Pancreas (tissue), 10 donors: ENCODE measurements at regions not wholly inside any gene's neighbourhood (a gene's known extent, or its start where the extent isn't known, plus 50 kb on each side); places are given as distances from the start of the nearest gene placed in this dataset.

Experiments
- ATAC-seq, 4 donors: fragments of 200-7000 bp; cut with Tn5 transposase; one replicate each; pipeline versions ENCODE4 v1.8.0 to v1.9.1; 2020; ENCODE audit warnings: mild to moderate bottlenecking in 4 of 4, moderate library complexity in 4 of 4
- DNase-seq, 6 donors: peaks; one replicate each; pipeline ENCODE4 v3.0.0-alpha.2; 2020
- FAIRE-seq: peaks from 2 replicates; lab custom pipeline; 2012; peaks lifted over from hg19 to GRCh38; lab: Jason Lieb, UNC
- H3K27ac ChIP-seq, 4 donors: fragments of 200-600 bp; sonication (generic); 1 replicate in 3 of 4; 2 replicates in 1 of 4; pipeline versions ENCODE4 v1.5.0 to v1.8.0; 2020
- H3K27me3 ChIP-seq, 4 donors: fragments of 200-600 bp; one replicate each; pipeline ENCODE4 v1.8.0; 2021
- H3K36me3 ChIP-seq, 3 donors: fragments of 200-600 bp; sonication (generic) in 1 of 3; one replicate each; pipeline versions ENCODE4 v1.5.0 to v1.8.0; 2020 to 2021
- H3K4me1 ChIP-seq, 3 donors: fragments of 200-600 bp; one replicate each; pipeline ENCODE4 v1.8.0; 2021
- H3K4me3 ChIP-seq, 4 donors: fragments of 200-600 bp; sonication (generic) in 2 of 4; one replicate each; pipeline versions ENCODE4 v1.5.0 to v1.8.0; 2020 to 2021
- H3K9me3 ChIP-seq, 4 donors: fragments of 200-600 bp; one replicate each; pipeline ENCODE4 v1.8.0; 2021
- WGBS, 2 donors: extraction: QIAGEN DNeasy Blood & Tissue Kit; methylation state at CpG; one replicate each; pipeline ENCODE4 v1.1.7; 2013; 5-methylcytosine and 5-hydroxymethylcytosine counted together
- intact Hi-C, 3 donors: fragments of 100-400 bp; cut with DNase I; formaldehyde crosslinking; loops; one replicate each; pipeline versions ENCODE4 v1.11.1 to v1.14.2; 2022
- TF ChIP-seq, protein P1 (sequence below), 4 donors: fragments of 200-600 bp; sonication (generic) in 3 of 4; IDR thresholded peaks; one replicate each; pipeline versions ENCODE4 v1.5.0 to v1.8.0; 2021; ENCODE audit warnings: antibody characterized with exemption in 4 of 4
- donor health status: healthy with polysubstance abuse.
- donor health status: DM: no; HTN: no; CAD: no; lungs with moderate emphysema.
- donor health status: DM: no; HTN: no; CAD: no.
- donor health status: control.
- donor health status: control.
- donor health status: Bipolar disorder and iron deficiency.
- donor health status: DM: yes; HTN: yes; CAD: no.
- donor health status: DM: no; HTN: no; CAD: no.
- donor health status: DM: no; HTN: no; CAD: no.
- donor health status: DM: yes; HTN: yes; CAD: no.

GRCh38 chr11:19338375-19338774 is 97.6 kb upstream of the E2F8 start:
- H3K27me3 ChIP-seq, result no peaks in the 10 kb centered on the region
- FAIRE-seq (no peak), DNase-seq (no peak), ATAC-seq (no peak)
- intact Hi-C loops, result no loop called here
- H3K27ac ChIP-seq, result no peak overlapping the region
- 62 to 64% methylated on average over 3 of the region's 3 CpGs for WGBS, 2 donors
- no peaks in the 10 kb centered on the region for H3K4me1 ChIP-seq
- no peaks in the 10 kb centered on the region for H3K36me3 ChIP-seq
- no peaks in the 10 kb centered on the region for H3K9me3 ChIP-seq
- no peak overlapping the region for H3K4me3 ChIP-seq
- TF ChIP-seq, protein P1, sequence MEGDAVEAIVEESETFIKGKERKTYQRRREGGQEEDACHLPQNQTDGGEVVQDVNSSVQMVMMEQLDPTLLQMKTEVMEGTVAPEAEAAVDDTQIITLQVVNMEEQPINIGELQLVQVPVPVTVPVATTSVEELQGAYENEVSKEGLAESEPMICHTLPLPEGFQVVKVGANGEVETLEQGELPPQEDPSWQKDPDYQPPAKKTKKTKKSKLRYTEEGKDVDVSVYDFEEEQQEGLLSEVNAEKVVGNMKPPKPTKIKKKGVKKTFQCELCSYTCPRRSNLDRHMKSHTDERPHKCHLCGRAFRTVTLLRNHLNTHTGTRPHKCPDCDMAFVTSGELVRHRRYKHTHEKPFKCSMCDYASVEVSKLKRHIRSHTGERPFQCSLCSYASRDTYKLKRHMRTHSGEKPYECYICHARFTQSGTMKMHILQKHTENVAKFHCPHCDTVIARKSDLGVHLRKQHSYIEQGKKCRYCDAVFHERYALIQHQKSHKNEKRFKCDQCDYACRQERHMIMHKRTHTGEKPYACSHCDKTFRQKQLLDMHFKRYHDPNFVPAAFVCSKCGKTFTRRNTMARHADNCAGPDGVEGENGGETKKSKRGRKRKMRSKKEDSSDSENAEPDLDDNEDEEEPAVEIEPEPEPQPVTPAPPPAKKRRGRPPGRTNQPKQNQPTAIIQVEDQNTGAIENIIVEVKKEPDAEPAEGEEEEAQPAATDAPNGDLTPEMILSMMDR (IDR thresholded peaks at IDR 0.05), result no peak

DNA sequence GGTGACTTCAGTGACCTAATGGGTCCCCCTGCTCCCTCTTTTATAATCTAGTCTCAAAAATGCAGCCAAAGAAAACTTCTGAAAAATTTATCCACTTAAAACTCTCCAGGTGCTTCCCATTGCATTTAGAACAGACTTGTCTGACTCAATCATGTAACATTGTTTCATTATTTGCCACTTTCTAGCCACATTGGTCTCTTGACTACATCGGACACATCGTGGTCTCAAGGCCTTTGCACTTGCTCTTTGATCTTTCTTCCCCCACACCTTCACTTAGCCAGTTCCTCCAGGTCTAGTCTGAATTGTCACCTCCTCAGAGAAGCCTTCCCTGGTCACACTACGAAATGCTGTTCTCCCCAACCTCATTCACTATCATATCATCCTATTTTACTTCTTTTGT is 97.0 kb upstream of the E2F8 start:
- no peaks in the 10 kb centered on the region for H3K9me3 ChIP-seq
- H3K4me3 ChIP-seq, result no peak overlapping the region
- TF ChIP-seq, protein P1 (IDR thresholded peaks at IDR 0.05), result no peak
- DNase-seq (no peak), FAIRE-seq (no peak), ATAC-seq (no peak)
- intact Hi-C loops, result no loop called here
- no peaks in the 10 kb centered on the region for H3K4me1 ChIP-seq
- H3K27ac ChIP-seq, result no peak overlapping the region
- WGBS, 2 donors, result 71 to 77% methylated on average over 3 of the region's 3 CpGs
- H3K36me3 ChIP-seq, result no peaks in the 10 kb centered on the region
- no peaks in the 10 kb centered on the region for H3K27me3 ChIP-seq

- Histone ChIP-seq H3K27ac (no peak overlapping the region), H3K27me3 (no peaks in the 10 kb centered on the region), H3K4me1 (no peaks in the 10 kb centered on the region), H3K4me3 (no peak overlapping the region), H3K9me3 (no peaks in the 10 kb centered on the region), H3K36me3 (no peaks in the 10 kb centered on the region)
- 52 to 62% methylated on average over 3 of the region's 3 CpGs for WGBS, 2 donors
- no peak for DNase-seq
- no peak for ATAC-seq
- intact Hi-C loops, result no loop called here
- no peak for FAIRE-seq
- TF ChIP-seq, protein P1 (IDR thresholded peaks at IDR 0.05), result no peak
Measured at GRCh38 chr11:19336331-19336730, 95.6 kb upstream of the E2F8 start.

- TF ChIP-seq, protein P1 (IDR thresholded peaks at IDR 0.05), result no peak
- DNase-seq (no peak), ATAC-seq (no peak), FAIRE-seq (no peak)
- Histone ChIP-seq H3K9me3 (no peaks in the 10 kb centered on the region), H3K36me3 (no peaks in the 10 kb centered on the region), H3K4me1 (no peaks in the 10 kb centered on the region), H3K27ac (no peak overlapping the region), H3K27me3 (no peaks in the 10 kb centered on the region), H3K4me3 (no peak overlapping the region)
- intact Hi-C loops, result no loop called here
- 88 to 99% methylated on average over 2 of the region's 2 CpGs for WGBS, 2 donors
Measured at GRCh38 chr11:19332476-19332875, 91.7 kb upstream of the E2F8 start.

- Histone ChIP-seq H3K4me3 (no peak overlapping the region), H3K27me3 (no peaks in the 10 kb centered on the region), H3K36me3 (no peaks in the 10 kb centered on the region), H3K9me3 (no peaks in the 10 kb centered on the region), H3K27ac (no peak overlapping the region), H3K4me1 (peaks cover 0 to 6% (median 0%) of the 10 kb centered on the region in 3 donors)
- ATAC-seq, result no peak
- WGBS, 2 donors, result 46 to 48% methylated on average over 2 of the region's 2 CpGs
- intact Hi-C loops, result no loop called here
- DNase-seq, result no peak
- TF ChIP-seq, protein P1 (IDR thresholded peaks at IDR 0.05), result no peak
- FAIRE-seq, result no peak
Measured at GRCh38 chr11:19330416-19330815, 89.7 kb upstream of the E2F8 start.
